Stimulated activated CD8-positive, alpha-beta memory T cell treated with anti-CD3 and anti-CD28 coated beads, Interleukin-12 subunit alpha, Interleukin-12 subunit beta, amount 100 ng/mL, for 24 hours (primary cell): ENCODE measurements at regions not wholly inside any gene's neighbourhood (a gene's known extent, or its start where the extent isn't known, plus 50 kb on each side); places are given as distances from the start of the nearest gene placed in this dataset.

Experiments used
- DNase-seq: peaks from one replicate; pipeline ENCODE4 v3.0.0-alpha.2; 2020; ENCODE audit errors: extremely low read depth

DNA sequence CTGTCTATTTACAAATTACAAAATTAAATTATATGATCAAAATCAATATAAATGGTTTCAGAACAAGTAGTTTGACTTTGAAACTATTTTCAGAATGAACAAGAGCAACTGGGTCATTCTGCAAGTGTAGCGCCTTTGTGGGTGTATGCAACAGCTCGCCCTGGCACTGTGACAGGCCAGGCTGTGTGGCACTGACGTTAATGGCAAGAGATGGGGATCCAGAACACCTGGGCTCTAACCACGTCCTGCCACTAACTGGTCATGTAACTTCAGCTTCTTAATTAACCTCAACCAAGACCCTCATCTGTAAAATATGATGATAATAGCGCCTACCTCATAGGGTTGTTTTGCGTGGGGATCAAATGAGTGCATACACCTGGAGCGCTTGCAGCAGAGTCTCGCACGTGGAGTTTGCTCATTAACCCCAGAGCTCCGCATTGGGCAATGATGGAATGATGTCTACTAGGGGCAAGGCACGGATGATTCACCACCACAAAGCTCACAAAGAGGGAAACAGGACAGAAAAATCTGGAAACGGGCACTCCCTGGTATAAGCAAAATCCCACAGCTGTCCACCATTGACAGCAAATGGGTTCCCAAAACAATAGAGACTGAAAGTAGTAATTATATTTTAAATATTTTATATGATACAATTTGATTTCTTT lies 639.4 kb downstream of the SEMA5A start:
- DNase-seq: no peak

DNA sequence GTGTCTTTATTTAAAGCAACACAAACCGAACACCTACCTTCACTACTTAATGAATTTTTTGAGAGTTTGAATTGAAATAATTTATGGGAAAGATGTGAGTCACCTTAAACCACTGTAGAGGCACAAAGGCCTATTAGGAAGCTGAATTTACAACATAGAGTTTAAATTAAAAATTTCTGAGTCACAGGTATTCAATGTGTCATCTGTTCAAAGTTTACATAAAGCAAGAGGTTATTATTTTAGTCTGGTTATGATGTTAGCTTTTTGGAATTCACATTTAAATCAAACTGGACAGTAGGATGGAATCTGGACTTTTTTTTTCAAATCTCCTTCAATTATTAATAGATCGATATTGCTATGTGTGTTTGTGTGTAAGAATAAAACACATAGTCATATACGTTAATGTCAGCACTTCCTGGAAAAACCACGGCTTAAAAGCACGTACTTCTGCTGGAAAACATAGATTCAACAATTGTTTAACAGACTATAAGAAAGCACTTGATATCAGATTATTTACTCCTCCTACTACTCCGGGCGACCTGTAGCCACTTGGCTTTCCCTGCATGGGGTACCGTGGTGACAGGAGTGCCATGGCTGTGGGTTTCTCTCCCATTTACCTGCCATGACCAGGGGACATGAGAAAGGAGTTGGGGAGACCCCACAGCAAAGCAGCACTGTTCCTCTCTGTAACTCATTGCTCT lies 638.6 kb downstream of the SEMA5A start:
- no peak for DNase-seq

DNA sequence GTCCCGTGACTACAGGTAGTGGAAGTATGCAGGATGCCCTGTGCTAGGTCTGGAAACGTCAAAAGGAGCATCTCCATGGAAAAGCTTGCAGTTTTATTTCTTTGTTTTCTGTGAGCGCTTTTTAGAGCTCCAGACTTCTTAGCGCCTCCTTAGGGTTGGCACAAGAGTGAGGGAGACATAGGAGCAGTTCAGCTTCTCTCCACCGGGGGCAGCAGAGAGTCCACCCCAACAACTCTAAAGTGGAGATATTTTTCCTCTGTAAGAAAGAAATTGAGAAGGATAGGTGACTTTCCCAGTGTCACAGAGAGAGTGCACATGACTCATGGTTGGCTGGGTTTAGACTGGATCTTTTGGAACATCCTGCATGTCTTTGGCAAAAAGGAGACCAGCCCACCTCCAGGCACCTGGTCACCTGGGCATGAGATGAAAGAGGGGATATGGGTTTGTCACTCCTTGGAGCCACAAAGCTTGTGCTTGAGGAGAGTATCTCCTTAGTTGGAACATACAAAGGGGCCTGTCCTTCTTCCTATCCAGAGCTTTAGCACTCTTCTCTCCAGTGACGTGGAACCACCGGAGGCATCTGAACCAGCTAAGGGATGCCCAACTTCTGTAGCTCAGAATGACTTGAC lies 637.7 kb downstream of the SEMA5A start:
- no peak for DNase-seq

DNA sequence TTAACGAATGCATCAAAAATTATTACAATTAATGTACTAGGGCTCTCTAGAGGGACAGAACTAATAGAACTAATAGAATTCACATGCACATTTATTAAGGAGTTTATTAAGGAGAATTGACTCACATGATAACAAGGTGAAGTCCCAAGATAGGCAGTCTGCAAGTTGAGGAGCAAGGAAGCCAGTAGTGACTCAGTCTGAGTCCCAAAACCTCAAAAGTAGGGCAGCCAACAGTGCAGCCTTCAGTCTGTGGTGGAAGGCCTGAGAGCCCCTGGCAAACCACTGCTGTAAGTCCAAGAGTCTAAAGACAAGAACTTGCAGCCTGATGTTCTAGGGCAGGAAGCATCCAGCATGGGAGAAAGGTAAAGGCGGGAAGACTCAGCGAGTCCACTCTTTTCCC lies 633.8 kb downstream of the SEMA5A start:
- DNase-seq: no peak

DNA sequence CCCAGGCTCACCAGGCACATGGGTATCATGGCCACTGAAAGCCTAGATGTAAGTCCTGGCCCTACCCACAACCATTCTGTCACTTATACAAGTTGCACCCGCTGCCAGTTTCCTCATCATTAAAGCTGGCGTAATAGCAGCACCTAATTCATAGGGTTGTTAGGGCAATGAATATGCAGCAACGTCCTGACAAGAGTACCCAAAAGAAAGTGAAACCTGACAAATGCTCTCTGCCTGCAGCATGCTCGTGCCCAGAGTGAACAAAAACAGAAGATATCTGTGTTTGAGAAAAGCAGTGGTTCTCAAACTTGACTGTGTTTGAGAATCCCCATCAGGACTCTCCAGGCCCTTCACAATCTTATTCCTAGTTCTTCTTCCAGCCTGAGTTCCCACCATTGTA lies 632.4 kb downstream of the SEMA5A start:
- DNase-seq: no peak

DNA sequence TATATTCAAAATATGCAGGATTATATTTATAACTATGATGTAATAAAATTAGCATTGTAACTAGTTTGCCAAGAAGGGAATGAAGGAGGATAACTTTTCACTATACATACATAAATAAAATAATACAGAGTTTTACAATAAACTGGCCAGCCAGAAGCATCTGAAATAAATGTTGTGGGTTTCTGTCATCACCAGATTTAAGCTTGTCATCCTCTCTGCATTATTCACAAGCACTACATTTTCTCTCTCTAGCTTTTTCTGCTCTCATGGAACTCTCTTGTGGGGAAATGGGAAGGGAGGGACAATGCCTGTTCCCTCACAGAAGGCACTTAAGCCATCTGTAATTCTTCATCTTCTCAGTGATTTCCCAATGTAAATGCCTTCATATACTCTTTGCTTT lies 626.8 kb downstream of the SEMA5A start:
- DNase-seq: no peak

DNA sequence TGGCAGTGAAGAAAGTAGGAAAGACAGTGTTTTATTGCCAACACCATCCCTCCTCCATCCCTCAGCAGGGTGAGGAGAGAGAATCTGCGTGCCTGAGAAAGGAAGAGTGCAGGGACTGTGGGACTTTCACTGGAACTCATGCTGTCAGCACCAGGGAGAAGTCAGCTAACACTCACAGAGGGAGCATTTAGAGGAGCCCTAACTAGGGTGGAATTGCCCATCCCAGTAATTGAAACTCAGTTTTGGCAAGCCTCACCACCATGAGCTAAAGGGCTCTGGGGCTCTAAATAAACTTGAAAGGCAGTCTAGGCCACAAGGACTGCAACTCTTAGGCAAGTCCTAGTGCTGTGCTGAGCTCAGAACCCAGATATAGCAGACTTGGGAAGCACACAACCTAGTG lies 622.3 kb downstream of the SEMA5A start:
- DNase-seq: no peak

DNA sequence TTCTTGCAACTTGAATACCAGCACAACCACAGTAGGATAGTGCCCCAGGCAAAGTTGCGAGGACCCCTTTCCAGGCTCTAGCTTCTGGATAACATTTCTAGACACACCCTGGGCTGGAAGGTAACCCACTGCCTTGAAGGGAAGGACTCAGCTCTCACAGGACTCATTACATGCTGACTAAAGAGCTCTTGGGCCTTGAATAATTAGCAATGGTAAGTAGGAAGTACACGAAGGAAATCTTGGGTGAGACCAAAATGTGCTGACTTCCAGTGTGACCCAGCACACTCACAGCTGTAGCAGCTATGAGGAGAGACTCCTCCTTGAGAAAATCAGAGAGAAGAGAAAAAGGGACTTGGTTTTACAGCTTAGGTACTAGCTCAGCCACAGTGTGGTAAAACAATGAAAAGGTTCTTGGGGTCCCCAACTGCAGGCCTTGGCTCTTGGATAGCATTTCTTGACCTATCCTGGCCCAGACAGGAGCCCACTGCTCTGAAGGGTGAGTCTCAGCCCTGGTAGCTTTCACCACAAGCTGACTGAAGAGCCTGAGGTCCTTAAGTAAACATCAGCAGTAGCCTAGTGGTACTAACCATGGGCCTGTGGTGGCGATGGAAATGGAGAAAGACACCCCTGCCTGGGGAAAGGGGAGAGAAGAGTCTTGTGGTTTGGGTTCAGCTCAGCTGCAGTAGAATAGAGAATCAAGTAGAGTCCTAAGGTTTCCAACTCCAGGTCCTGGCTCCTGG lies 621.7 kb downstream of the SEMA5A start:
- no peak for DNase-seq

DNA sequence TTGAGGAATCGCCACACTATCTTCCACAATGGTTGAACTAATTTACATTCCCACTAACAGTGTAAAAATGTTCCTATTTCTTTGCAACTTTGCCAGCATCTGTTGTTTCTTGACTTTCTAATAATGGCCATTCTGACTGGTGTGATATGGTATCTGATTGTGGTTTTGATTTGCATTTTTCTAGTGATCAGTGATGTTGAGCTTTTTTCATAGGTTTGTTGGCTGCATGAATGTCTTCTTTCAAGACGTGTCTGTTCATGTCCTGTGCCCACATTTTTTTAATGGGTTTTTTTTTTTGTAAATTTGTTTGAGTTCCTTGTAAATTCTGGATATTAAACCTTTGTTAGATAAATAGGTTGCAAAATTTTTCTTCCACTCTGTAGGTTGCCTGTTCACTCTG lies 615.9 kb downstream of the SEMA5A start:
- no peak for DNase-seq

DNA sequence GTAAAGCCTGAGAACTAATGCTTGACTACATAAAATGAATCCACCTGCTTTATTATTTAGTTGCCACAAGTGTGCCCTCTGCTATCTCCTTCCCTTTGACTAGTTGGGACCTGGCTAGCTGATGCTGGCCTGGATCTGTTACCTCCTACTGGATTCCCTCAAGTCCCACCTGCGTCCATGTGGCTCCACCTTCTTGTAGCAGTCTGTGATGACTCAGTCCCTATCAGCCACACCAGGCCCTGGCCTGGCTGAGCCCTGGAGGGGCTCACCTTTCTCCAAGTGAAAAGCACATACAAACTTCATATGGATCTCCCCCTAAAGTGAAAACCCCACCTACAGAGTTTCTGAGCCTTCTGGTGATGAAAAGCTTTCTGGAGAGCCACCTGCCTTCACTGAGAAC lies 611.4 kb downstream of the SEMA5A start:
- no peak for DNase-seq

DNA sequence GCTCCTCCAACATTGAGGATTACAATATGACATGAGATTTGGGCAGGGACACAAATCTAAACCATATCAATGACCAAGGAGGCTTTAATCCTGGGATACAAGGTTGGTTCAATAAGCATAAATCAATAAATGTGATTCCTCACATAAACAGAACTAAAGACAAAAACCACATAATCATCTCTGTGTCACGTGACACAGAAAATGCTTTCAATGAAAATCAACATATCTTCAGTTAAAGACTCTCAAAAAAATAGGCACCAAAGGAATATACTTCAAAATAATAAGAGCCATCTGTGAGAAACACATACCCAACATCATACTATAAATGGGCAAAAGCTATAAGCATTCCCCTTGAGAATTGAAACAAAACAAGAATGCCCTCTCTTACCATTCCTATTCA lies 604.9 kb downstream of the SEMA5A start:
- no peak for DNase-seq

DNA sequence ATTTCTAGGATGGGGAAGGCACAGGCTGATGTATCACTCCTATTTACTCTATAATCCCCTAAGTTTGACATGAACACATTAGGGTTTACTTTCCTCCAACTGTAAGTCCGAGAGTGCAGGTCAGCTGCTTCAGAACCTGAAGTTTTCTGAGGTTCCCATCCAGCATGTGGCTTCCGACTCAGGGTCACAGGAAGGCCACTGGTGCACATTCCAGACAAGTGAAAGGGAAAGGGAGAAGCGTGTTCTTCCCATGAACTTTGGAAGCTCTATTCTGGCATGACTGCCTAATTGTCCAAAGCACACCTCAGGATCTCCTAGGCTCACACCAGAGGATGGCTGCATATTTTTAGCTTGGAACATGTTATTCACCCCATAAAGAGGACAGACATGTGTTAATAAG lies 602.6 kb downstream of the SEMA5A start:
- no peak for DNase-seq

DNA sequence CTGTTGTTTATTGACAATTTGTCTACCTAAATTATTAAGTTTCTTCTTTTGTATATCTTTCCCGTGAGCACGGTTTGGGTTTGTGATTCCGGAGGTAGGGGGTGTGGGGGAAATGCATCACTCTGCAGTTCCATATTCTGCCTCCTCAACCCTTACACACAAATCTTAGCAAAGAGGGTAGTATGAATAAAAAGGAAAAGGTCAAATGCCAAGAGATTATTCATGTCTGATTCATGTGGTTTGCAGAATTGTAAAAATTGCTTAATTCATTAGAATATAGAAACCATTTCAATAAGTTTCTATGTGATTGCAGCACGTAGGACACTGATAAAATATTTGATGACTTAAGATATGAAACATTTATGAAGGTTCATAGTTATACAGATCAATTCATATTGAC lies 601.9 kb downstream of the SEMA5A start:
- DNase-seq: no peak

DNA sequence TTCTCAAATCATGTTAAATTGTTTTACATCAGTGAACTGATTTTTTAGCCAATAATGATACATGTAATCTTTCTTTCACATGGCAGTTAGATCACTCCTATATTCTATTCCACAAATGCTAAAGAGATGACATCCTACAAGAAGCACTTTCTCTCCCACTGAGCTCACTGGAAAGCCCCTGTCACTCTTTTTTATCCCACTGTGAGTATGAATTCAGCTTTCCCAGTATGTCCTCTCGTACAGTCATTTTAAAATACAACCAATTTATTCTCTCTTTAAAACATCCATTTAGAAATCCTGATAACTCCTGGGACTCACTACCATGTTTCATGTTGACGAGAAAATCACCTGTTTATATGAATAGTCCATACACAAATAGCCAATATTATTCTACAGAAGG lies 599.9 kb downstream of the SEMA5A start:
- no peak for DNase-seq

DNA sequence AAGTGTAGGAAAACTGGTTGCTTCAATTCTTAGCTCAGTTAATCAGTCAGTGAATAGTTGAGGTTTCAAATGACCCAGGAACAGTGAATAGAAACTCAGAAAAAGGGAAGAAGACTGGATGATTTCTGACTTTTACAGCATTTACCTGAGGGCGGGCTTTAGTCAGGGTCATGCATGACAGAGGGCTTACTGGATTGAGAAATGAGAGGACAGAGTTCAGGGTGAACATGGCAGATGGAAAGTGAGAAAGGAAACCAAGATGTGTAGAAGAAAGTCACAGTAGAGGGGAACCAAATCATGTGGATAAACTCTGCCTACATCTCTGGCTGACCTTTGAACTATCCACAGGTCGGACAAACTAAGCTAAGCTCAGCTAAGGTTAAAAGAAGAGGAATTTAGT lies 596.0 kb downstream of the SEMA5A start:
- DNase-seq: no peak

DNA sequence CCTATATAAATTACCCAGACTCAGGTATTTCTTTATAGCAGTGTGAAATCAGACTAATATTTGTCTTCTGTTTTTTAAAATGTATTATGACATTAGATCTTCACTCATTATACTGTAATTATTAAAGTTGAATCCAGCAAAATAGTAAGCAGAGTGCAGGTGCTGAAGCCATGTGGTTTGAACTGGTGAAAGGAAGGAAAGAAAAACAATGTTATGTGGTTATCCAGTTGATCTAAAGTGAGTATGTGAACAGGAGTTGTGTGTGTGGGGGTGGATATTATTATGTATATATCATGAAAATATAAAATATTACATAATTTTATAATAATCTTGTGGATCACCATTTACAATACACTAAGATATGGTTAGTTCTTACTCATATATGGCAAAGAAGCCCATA lies 593.7 kb downstream of the SEMA5A start:
- DNase-seq: no peak

DNA sequence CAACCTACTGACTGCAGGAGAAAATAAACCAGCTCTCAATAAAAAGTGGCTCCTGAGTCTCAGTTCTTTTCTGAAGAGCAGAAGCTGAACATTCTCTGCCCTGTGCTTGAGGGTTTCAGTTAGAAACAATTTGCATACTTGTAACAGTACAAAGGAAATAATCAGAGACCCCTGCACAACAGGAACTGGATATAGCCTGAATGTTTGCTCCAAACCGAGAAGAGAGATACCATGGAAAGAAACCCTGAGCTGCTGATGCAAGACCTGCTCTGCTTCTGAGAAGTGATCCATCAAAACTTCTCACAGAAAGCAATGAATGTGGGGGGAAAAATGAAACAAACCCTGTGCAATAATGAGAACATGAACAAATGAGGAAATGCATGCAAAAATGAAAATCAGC lies 592.9 kb downstream of the SEMA5A start:
- no peak for DNase-seq

DNA sequence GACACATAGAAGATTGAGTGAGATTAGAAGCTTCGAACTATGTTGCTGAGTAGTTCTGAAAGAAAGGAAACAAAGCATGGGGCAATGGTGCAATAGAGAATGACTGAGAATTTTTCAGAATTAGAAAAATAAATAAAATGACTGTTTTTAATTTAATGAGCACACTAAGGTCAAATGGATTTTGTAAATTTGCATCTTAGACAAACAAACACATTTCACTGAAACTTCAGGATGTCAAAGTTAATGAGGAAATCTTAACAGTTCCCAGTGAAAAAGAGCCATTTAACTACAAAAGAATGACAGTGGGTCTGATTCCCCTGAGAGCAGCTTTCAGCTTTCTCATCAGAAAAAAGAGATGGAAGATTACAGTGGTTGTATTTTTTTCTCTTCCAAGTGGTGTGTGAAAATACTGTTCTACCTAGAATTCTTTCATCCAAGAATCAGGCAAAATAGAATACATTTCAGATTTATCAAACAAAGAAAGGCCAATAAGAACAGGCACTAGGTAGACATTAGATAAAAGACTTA lies 591.9 kb downstream of the SEMA5A start:
- no peak for DNase-seq

DNA sequence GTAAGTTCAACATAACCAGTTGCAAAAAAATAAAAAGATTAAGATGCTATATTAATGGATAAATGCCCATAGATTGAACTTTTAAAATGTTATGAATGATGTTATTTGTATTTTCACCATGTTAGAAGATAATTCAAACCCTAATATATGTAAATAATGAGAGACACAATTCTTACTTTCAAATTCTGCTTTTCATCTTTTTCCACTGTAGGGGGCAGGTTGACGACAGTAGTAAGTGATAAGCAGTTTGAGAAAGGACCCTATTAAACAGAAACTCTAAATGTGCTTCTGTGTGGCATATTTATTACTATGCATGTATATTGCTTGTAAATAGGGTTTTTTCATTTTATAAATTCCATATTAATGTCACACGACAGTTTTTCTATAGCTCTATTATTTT lies 591.1 kb downstream of the SEMA5A start:
- DNase-seq: no peak

DNA sequence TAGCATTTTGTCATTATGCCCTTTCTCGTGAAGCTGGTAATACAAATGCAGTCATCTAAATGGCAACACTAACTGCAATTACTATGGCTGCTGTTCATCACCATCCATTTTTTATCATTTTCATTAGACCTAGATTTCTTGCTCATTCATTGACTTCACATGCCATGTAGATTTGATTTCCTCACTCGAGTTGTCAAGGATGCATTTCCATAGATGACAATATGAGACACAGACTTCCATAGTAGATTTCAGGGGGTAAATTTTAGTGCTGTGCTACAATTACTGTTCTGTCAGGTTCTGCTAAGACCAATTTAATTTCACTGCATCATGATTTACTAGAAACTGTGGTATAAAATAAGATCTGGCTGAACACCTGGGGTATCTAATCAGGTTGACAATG lies 589.2 kb downstream of the SEMA5A start:
- DNase-seq: no peak

DNA sequence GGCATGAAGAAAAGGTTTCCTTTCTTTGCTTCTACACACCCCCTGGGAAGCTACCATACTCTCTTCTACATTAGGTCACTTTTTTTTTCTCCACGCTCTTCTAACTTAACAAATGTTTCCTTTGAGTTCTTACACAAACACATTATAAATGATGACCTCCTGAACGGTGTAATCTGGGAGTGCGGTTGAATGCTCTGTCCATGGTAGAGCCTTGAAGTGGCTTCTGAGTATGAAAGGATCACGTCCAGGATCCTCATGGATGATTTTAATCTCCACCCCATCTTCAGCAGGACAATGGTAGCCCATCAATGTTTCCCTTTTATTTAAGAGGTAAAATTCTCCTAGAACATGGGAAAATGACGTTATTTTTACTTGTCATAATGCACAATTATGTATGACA lies 587.3 kb downstream of the SEMA5A start:
- DNase-seq: no peak

DNA sequence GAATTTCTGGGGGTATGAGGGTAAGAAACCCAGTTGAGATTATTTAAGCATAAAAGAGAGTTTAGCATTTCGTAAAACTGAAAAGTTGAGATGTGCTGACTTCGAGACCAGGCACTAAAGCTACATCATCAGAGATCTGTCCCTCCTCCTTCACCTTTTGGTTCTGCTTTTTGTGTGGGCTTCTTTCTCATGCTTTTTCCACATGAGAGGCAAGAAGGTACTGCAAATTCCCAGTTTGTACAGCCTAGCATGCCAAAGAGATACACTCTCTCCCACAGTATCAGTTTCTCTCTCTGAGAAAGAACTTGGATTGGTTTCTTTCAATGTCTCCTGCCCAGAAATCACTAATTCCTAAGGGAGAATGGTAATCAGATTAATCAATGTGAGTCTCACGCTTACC lies 584.7 kb downstream of the SEMA5A start:
- DNase-seq: no peak

DNA sequence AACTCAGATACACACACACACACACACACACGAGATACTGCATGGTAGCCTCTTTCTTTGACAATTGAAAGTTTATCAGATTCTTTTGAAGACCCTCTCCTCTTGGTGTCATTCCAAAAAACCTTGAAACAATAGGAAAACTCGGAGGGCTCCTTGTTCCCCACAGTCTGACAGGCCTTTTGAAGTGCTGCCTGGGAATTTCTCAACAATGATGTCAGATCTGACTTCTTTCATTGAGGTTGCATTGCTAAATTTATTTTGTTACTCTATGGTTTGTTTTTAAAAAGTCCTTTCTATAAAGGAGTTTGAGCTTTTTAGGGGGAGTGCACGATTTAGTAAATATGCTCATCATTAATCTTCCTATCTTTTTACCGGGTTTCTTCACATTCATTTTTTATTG lies 583.9 kb downstream of the SEMA5A start:
- DNase-seq: no peak
